ENCODE measurements at regions not wholly inside any gene's neighbourhood (a gene's known extent, or its start where the extent isn't known, plus 50 kb on each side); places are given as distances from the start of the nearest gene placed in this dataset.

DNA sequence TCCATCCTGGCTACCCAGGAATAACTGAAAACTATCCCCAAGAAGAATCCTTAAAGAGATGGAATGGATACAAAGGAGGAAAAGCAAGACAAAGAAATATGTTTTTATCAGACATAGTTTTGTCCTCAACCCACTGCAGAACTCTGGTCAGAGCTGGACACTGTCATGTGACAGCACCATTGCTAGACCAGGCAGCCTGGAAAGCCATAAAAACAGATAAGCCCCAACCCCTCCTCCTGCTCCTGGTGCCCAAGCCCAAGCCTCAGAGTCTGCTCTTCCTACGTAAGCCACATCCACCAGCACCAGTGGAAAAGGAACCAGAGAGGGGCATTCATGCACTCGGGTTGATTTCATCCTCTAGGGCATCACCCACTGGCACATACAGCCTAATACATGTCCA, 116.9 kb downstream of the TRIM29 start (continued):
- TF ChIP-seq, protein P1, sequence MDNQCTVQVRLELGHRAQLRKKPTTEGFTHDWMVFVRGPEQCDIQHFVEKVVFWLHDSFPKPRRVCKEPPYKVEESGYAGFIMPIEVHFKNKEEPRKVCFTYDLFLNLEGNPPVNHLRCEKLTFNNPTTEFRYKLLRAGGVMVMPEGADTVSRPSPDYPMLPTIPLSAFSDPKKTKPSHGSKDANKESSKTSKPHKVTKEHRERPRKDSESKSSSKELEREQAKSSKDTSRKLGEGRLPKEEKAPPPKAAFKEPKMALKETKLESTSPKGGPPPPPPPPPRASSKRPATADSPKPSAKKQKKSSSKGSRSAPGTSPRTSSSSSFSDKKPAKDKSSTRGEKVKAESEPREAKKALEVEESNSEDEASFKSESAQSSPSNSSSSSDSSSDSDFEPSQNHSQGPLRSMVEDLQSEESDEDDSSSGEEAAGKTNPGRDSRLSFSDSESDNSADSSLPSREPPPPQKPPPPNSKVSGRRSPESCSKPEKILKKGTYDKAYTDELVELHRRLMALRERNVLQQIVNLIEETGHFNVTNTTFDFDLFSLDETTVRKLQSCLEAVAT (IDR thresholded peaks at IDR 0.05), result no peak
- TF ChIP-seq, protein P2, sequence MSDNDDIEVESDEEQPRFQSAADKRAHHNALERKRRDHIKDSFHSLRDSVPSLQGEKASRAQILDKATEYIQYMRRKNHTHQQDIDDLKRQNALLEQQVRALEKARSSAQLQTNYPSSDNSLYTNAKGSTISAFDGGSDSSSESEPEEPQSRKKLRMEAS (IDR thresholded peaks at IDR 0.05; ENCODE audit: low read depth, low read length), result no peak
- TF ChIP-seq GATAD2B (conservative IDR thresholded peaks at IDR 0.05; ENCODE audit: low read depth), result no peak
- no peak for TF ChIP-seq RCOR1 (conservative IDR thresholded peaks at IDR 0.05; ENCODE audit: low read depth, low read length)
- no peak for TF ChIP-seq YBX1 (IDR thresholded peaks at IDR 0.05)
- TF ChIP-seq MTA2 (IDR thresholded peaks at IDR 0.05; ENCODE audit: low read depth), result no peak
- no peak for TF ChIP-seq NFXL1 (IDR thresholded peaks at IDR 0.05; ENCODE audit: borderline replicate concordance)
- TF ChIP-seq, protein P3, sequence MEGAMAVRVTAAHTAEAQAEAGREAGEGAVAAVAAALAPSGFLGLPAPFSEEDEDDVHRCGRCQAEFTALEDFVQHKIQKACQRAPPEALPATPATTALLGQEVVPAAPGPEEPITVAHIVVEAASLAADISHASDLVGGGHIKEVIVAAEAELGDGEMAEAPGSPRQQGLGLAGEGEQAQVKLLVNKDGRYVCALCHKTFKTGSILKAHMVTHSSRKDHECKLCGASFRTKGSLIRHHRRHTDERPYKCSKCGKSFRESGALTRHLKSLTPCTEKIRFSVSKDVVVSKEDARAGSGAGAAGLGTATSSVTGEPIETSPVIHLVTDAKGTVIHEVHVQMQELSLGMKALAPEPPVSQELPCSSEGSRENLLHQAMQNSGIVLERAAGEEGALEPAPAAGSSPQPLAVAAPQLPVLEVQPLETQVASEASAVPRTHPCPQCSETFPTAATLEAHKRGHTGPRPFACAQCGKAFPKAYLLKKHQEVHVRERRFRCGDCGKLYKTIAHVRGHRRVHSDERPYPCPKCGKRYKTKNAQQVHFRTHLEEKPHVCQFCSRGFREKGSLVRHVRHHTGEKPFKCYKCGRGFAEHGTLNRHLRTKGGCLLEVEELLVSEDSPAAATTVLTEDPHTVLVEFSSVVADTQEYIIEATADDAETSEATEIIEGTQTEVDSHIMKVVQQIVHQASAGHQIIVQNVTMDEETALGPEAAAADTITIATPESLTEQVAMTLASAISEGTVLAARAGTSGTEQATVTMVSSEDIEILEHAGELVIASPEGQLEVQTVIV (IDR thresholded peaks at IDR 0.05; ENCODE audit: borderline replicate concordance, partially characterized antibody), result no peak
- TF ChIP-seq, protein P4, sequence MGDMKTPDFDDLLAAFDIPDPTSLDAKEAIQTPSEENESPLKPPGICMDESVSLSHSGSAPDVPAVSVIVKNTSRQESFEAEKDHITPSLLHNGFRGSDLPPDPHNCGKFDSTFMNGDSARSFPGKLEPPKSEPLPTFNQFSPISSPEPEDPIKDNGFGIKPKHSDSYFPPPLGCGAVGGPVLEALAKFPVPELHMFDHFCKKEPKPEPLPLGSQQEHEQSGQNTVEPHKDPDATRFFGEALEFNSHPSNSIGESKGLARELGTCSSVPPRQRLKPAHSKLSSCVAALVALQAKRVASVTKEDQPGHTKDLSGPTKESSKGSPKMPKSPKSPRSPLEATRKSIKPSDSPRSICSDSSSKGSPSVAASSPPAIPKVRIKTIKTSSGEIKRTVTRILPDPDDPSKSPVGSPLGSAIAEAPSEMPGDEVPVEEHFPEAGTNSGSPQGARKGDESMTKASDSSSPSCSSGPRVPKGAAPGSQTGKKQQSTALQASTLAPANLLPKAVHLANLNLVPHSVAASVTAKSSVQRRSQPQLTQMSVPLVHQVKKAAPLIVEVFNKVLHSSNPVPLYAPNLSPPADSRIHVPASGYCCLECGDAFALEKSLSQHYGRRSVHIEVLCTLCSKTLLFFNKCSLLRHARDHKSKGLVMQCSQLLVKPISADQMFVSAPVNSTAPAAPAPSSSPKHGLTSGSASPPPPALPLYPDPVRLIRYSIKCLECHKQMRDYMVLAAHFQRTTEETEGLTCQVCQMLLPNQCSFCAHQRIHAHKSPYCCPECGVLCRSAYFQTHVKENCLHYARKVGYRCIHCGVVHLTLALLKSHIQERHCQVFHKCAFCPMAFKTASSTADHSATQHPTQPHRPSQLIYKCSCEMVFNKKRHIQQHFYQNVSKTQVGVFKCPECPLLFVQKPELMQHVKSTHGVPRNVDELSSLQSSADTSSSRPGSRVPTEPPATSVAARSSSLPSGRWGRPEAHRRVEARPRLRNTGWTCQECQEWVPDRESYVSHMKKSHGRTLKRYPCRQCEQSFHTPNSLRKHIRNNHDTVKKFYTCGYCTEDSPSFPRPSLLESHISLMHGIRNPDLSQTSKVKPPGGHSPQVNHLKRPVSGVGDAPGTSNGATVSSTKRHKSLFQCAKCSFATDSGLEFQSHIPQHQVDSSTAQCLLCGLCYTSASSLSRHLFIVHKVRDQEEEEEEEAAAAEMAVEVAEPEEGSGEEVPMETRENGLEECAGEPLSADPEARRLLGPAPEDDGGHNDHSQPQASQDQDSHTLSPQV (IDR thresholded peaks at IDR 0.05), result no peak
